Activated CD8-positive, alpha-beta T cell treated with anti-CD3 and anti-CD28 coated beads for 36 hours (primary cell): ENCODE measurements at regions not wholly inside any gene's neighbourhood (a gene's known extent, or its start where the extent isn't known, plus 50 kb on each side); places are given as distances from the start of the nearest gene placed in this dataset.

Source experiments
- ATAC-seq: fragments of 200-7000 bp; cut with Tn5 transposase; one replicate; pipeline ENCODE4 v1.10.0; 2021; ENCODE audit warnings: mild to moderate bottlenecking, moderate library complexity
- CTCF ChIA-PET: fragments of 350-600 bp; sonication (Branson Sonifier 250); formaldehyde crosslinking; loops from one replicate; lab custom pipeline; 2021; ENCODE audit warnings: antibody characterized with exemption; lab: Charles Lee
- POLR2A ChIA-PET: fragments of 350-600 bp; sonication (Branson Sonifier 250); formaldehyde crosslinking; loops from one replicate; lab custom pipeline; 2021; ENCODE audit warnings: antibody characterized with exemption; lab: Charles Lee
- DNase-seq: peaks from one replicate; pipeline ENCODE4 v3.0.0-alpha.2; 2020
- H3K27ac Mint-ChIP-seq: one replicate; pipeline ENCODE4 v1.8.0; 2021; ENCODE audit warnings: mild to moderate bottlenecking, mixed read lengths
- H3K27me3 Mint-ChIP-seq: one replicate; pipeline ENCODE4 v1.8.0; 2021; ENCODE audit warnings: mixed read lengths
- H3K36me3 Mint-ChIP-seq: one replicate; pipeline ENCODE4 v1.8.0; 2021; ENCODE audit warnings: low read depth, mixed read lengths
- H3K4me1 Mint-ChIP-seq: one replicate; pipeline ENCODE4 v1.8.0; 2021; ENCODE audit warnings: low read depth, mixed read lengths
- H3K4me3 Mint-ChIP-seq: one replicate; pipeline ENCODE4 v1.8.0; 2021; ENCODE audit warnings: mild to moderate bottlenecking, moderate library complexity, mixed read lengths
- H3K9me3 Mint-ChIP-seq: one replicate; pipeline ENCODE4 v1.8.0; 2021; ENCODE audit warnings: mixed read lengths
- CTCF ChIP-seq: fragments of 200-600 bp; IDR thresholded peaks from one replicate; pipeline ENCODE4 v1.8.0; 2022; ENCODE audit warnings: antibody characterized with exemption, mild to moderate bottlenecking
- intact Hi-C: fragments of 100-400 bp; cut with micrococcal nuclease; formaldehyde crosslinking; loops from one replicate; pipeline ENCODE4 v1.10.0; 2022

GRCh38 chr5:2381861-2382260 is 369.6 kb downstream of the IRX2 start:
- intact Hi-C loops = no loop called here
- ATAC-seq = no peak
- H3K4me1 Mint-ChIP-seq = no peaks in the 10 kb centered on the region

GRCh38 chr5:2381070-2381469 is 370.4 kb downstream of the IRX2 start:
- ChIA-PET CTCF (no interaction called here), POLR2A (no interaction called here)
- ATAC-seq (no peak), DNase-seq (no peak)
- no peaks in the 10 kb centered on the region for H3K9me3 Mint-ChIP-seq
- H3K36me3 Mint-ChIP-seq = no peaks in the 10 kb centered on the region
- H3K27me3 Mint-ChIP-seq = no peaks in the 10 kb centered on the region
- TF ChIP-seq CTCF = no peak
- H3K4me3 Mint-ChIP-seq = no peak overlapping the region
- no peaks in the 10 kb centered on the region for H3K4me1 Mint-ChIP-seq
- no peak overlapping the region for H3K27ac Mint-ChIP-seq
- intact Hi-C loops = no loop called here

More at GRCh38 chr5:2381861-2382260, 369.6 kb downstream of the IRX2 start:
- no peaks in the 10 kb centered on the region for H3K27me3 Mint-ChIP-seq
- H3K27ac Mint-ChIP-seq = no peak overlapping the region
- no peak for DNase-seq
- CTCF ChIA-PET = no interaction called here
- POLR2A ChIA-PET = no interaction called here
- no peaks in the 10 kb centered on the region for H3K36me3 Mint-ChIP-seq
- TF ChIP-seq CTCF = no peak
- no peaks in the 10 kb centered on the region for H3K9me3 Mint-ChIP-seq
- H3K4me3 Mint-ChIP-seq = no peak overlapping the region

- CTCF ChIA-PET = no interaction called here
- Mint-ChIP-seq H3K4me1 (no peaks in the 10 kb centered on the region), H3K27ac (no peak overlapping the region), H3K4me3 (no peak overlapping the region), H3K27me3 (no peaks in the 10 kb centered on the region), H3K9me3 (no peaks in the 10 kb centered on the region), H3K36me3 (no peaks in the 10 kb centered on the region)
- ATAC-seq = no peak
- TF ChIP-seq CTCF = no peak
- intact Hi-C loops = no loop called here
- POLR2A ChIA-PET = no interaction called here
- no peak for DNase-seq
Measured at GRCh38 chr5:2378976-2379375, 372.5 kb downstream of the IRX2 start.

GRCh38 chr5:2378108-2378507 is 373.4 kb downstream of the IRX2 start:
- Mint-ChIP-seq H3K4me3 (no peak overlapping the region), H3K9me3 (no peaks in the 10 kb centered on the region), H3K36me3 (no peaks in the 10 kb centered on the region), H3K27ac (no peak overlapping the region), H3K4me1 (no peaks in the 10 kb centered on the region), H3K27me3 (no peaks in the 10 kb centered on the region)
- TF ChIP-seq CTCF = no peak
- POLR2A ChIA-PET = no interaction called here
- intact Hi-C loops = no loop called here
- DNase-seq = no peak
- CTCF ChIA-PET = no interaction called here
- ATAC-seq = no peak

- ChIA-PET POLR2A (no interaction called here), CTCF (no interaction called here)
- Mint-ChIP-seq H3K4me3 (no peak overlapping the region), H3K27ac (no peak overlapping the region), H3K27me3 (no peaks in the 10 kb centered on the region), H3K4me1 (no peaks in the 10 kb centered on the region), H3K9me3 (no peaks in the 10 kb centered on the region), H3K36me3 (no peaks in the 10 kb centered on the region)
- ATAC-seq = no peak
- TF ChIP-seq CTCF = no peak
- intact Hi-C loops = no loop called here
- DNase-seq = no peak
Measured at GRCh38 chr5:2376486-2376885, 375.0 kb downstream of the IRX2 start.
